Panc1 (cell line): ENCODE measurements at regions not wholly inside any gene's neighbourhood (a gene's known extent, or its start where the extent isn't known, plus 50 kb on each side); places are given as distances from the start of the nearest gene placed in this dataset.

ENCODE experiments used
- ATAC-seq: fragments of 200-7000 bp; cut with Tn5 transposase; 2 replicates; pipeline ENCODE4 v1.9.1; 2020; ENCODE audit warnings: mild to moderate bottlenecking, moderate library complexity
- BruUV-seq: library from RNA; stranded (reverse); fragments of 400-500 nt; replicated peaks from 2 replicates; lab custom pipeline; 2021; lab: Mats Ljungman, UMichigan
- CTCF ChIA-PET: fragments of 300-600 bp; sonication (Branson Sonifier 250); formaldehyde crosslinking; loops from one replicate; lab custom pipeline; 2022; ENCODE audit warnings: antibody characterized with exemption; lab: Charles Lee
- POLR2A ChIA-PET: fragments of 300-600 bp; sonication (Branson Sonifier 250); formaldehyde crosslinking; loops from one replicate; lab custom pipeline; 2022; ENCODE audit warnings: antibody characterized with exemption; lab: Charles Lee
- DNase-seq: peaks from one replicate; pipeline ENCODE4 v3.0.0-alpha.2; 2010; ENCODE audit warnings: low read depth, low spot score
- H3K27ac ChIP-seq: 2 replicates; pipeline ENCODE4 v1.5.1; 2011; ENCODE audit warnings: mild to moderate bottlenecking, low read length, inconsistent platforms
- H3K27me3 ChIP-seq: fragments of 200-500 bp; sonication (Bioruptor generic); 2 replicates; pipeline ENCODE4 v1.6.0; 2014; ENCODE audit warnings: low read length, inconsistent platforms; ENCODE audit not compliant: control insufficient read depth, insufficient read depth
- H3K36me3 ChIP-seq: fragments of 200-500 bp; sonication (Bioruptor generic); 2 replicates; pipeline ENCODE4 v1.5.1; 2014; ENCODE audit warnings: inconsistent platforms, mild to moderate bottlenecking, low read length, moderate library complexity; ENCODE audit not compliant: control insufficient read depth, insufficient read depth
- H3K4me1 ChIP-seq: 2 replicates; pipeline ENCODE4 v1.5.1; 2011; ENCODE audit warnings: inconsistent platforms, mild to moderate bottlenecking, low read length, moderate library complexity; ENCODE audit not compliant: control insufficient read depth, insufficient read depth
- H3K4me3 ChIP-seq, 2 experiments: 2 replicates each; pipeline ENCODE4 v1.5.1; 2011 to 2012; ENCODE audit warnings: low read depth in 2 of 2, low read length in 2 of 2, mild to moderate bottlenecking in 2 of 2, inconsistent platforms in 1 of 2, moderate library complexity in 1 of 2
- H3K9me3 ChIP-seq: fragments of 200-500 bp; sonication (Bioruptor generic); 2 replicates; pipeline ENCODE4 v1.5.1; 2014; ENCODE audit warnings: low read depth, mild to moderate bottlenecking, inconsistent platforms, low read length, moderate library complexity; ENCODE audit not compliant: control insufficient read depth, insufficient read depth
- POLR2AphosphoS5 ChIP-seq: IDR thresholded peaks from 2 replicates; pipeline ENCODE4 v1.6.1; 2012; ENCODE audit warnings: mild to moderate bottlenecking, low read depth, low read length, moderate library complexity
- SIN3A ChIP-seq: IDR thresholded peaks from 2 replicates; pipeline ENCODE4 v1.6.1; 2012; ENCODE audit warnings: low read depth, mild to moderate bottlenecking, low read length, moderate library complexity, borderline replicate concordance; ENCODE audit not compliant: insufficient read depth
- TCF7L2 ChIP-seq: IDR thresholded peaks from 2 replicates; pipeline ENCODE4 v1.6.1; 2011; ENCODE audit warnings: mild to moderate bottlenecking, low read depth, low read length, inconsistent platforms
- in situ Hi-C: cut with HindIII; loops from 2 replicates; pipeline ENCODE4 v1.10.0; 2016; ENCODE audit warnings: low sequenced_read_pairs, low pct_unique_long_range_greater_than_20kb
- intact Hi-C: fragments of 100-400 bp; cut with micrococcal nuclease; formaldehyde crosslinking; loops from one replicate; pipeline ENCODE4 v1.10.0; 2022; ENCODE audit not compliant: unreplicated experiment
- TF ChIP-seq, protein P1 (sequence below), 2 experiments: IDR thresholded peaks; 2 replicates each; pipeline ENCODE4 v1.6.1; 2011 to 2012; ENCODE audit warnings: low read depth in 2 of 2, control low read depth in 1 of 2, low read length in 1 of 2, mild to moderate bottlenecking in 1 of 2, moderate library complexity in 1 of 2; ENCODE audit not compliant: insufficient read depth in 1 of 2
- TF ChIP-seq, protein P2 (sequence below): fragments of 450-650 bp; IDR thresholded peaks from 2 replicates; pipeline ENCODE4 v1.5.1; 2017; ENCODE audit warnings: mild to moderate bottlenecking

DNA sequence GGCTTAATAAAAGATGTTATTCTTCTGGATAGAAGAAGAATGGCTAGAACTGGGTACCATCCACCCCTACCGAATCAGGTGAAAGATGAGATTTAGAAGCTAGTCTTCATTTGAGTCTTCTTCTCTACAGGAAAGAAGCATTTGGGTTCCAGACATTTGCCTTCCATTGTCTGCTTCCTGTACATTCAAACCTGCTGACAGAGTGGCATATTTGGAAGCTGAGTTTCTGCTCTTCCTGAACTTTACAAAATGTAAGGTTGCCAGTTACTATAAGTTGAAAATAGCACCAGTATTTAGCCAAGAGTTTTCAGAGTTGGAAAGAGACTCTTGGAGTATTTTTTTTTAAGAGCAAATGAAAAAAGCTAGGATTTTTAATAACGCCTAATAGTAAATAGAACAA, 525.4 kb upstream of the TLE4 start:
- TF ChIP-seq, protein P1, sequence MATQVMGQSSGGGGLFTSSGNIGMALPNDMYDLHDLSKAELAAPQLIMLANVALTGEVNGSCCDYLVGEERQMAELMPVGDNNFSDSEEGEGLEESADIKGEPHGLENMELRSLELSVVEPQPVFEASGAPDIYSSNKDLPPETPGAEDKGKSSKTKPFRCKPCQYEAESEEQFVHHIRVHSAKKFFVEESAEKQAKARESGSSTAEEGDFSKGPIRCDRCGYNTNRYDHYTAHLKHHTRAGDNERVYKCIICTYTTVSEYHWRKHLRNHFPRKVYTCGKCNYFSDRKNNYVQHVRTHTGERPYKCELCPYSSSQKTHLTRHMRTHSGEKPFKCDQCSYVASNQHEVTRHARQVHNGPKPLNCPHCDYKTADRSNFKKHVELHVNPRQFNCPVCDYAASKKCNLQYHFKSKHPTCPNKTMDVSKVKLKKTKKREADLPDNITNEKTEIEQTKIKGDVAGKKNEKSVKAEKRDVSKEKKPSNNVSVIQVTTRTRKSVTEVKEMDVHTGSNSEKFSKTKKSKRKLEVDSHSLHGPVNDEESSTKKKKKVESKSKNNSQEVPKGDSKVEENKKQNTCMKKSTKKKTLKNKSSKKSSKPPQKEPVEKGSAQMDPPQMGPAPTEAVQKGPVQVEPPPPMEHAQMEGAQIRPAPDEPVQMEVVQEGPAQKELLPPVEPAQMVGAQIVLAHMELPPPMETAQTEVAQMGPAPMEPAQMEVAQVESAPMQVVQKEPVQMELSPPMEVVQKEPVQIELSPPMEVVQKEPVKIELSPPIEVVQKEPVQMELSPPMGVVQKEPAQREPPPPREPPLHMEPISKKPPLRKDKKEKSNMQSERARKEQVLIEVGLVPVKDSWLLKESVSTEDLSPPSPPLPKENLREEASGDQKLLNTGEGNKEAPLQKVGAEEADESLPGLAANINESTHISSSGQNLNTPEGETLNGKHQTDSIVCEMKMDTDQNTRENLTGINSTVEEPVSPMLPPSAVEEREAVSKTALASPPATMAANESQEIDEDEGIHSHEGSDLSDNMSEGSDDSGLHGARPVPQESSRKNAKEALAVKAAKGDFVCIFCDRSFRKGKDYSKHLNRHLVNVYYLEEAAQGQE (IDR thresholded peaks at IDR 0.05; ENCODE audit: insufficient read depth in 1 of 2, low read depth in 2 of 2, low read length in 1 of 2): no peak
- TF ChIP-seq TCF7L2: no peak
- no peak for TF ChIP-seq SIN3A
- TF ChIP-seq, protein P2, sequence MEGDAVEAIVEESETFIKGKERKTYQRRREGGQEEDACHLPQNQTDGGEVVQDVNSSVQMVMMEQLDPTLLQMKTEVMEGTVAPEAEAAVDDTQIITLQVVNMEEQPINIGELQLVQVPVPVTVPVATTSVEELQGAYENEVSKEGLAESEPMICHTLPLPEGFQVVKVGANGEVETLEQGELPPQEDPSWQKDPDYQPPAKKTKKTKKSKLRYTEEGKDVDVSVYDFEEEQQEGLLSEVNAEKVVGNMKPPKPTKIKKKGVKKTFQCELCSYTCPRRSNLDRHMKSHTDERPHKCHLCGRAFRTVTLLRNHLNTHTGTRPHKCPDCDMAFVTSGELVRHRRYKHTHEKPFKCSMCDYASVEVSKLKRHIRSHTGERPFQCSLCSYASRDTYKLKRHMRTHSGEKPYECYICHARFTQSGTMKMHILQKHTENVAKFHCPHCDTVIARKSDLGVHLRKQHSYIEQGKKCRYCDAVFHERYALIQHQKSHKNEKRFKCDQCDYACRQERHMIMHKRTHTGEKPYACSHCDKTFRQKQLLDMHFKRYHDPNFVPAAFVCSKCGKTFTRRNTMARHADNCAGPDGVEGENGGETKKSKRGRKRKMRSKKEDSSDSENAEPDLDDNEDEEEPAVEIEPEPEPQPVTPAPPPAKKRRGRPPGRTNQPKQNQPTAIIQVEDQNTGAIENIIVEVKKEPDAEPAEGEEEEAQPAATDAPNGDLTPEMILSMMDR: no peak
- TF ChIP-seq POLR2AphosphoS5: no peak
- BruUV-seq: no TSS peak
- ATAC-seq: no peak

DNA sequence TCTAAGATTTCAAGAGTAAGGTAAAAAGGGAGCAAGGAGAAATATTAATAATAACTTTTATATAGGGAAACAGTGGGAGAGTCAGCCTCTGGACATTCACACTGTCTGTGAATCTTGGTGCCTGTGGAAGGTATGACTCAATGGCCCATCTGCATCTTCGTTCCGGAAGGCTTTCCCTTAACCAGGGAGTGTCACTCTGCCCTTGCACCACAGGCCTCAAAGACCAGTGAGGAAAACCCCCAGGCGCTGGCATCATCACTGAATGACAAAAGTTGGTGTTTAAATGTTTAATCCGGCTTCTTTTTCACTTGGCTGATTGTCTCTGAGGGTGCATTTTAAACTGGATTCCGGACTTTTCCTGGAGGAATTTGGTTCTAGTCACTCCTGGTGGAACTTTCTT, 522.4 kb upstream of the TLE4 start:
- DNase-seq (no peak), ATAC-seq (no peak)
- in situ Hi-C loops (no loop called here), intact Hi-C loops (no loop called here)
- ChIA-PET POLR2A (no interaction called here), CTCF (no interaction called here)
- no peak overlapping the region for H3K4me3 ChIP-seq
- no peaks in the 10 kb centered on the region for H3K27me3 ChIP-seq
- BruUV-seq: no TSS peak
- H3K9me3 ChIP-seq: no peaks in the 10 kb centered on the region
- no peak overlapping the region for H3K27ac ChIP-seq
- TF ChIP-seq, protein P2: no peak
- TF ChIP-seq SIN3A (no peak), POLR2AphosphoS5 (no peak)
- TF ChIP-seq, protein P1 (IDR thresholded peaks at IDR 0.05; ENCODE audit: insufficient read depth in 1 of 2, low read depth in 2 of 2, low read length in 1 of 2): no peak
- H3K36me3 ChIP-seq: no peaks in the 10 kb centered on the region
- no peaks in the 10 kb centered on the region for H3K4me1 ChIP-seq

More for the DNA sequence above, 525.4 kb upstream of the TLE4 start:
- intact Hi-C loops: no loop called here
- Histone ChIP-seq H3K9me3 (no peaks in the 10 kb centered on the region), H3K4me1 (no peaks in the 10 kb centered on the region), H3K4me3 (no peak overlapping the region), H3K36me3 (no peaks in the 10 kb centered on the region), H3K27ac (no peak overlapping the region), H3K27me3 (no peaks in the 10 kb centered on the region)
- no peak for DNase-seq
- in situ Hi-C loops: no loop called here
- POLR2A ChIA-PET: no interaction called here
- CTCF ChIA-PET: no interaction called here
